PC-9 (cell line): ENCODE measurements at regions not wholly inside any gene's neighbourhood (a gene's known extent, or its start where the extent isn't known, plus 50 kb on each side); places are given as distances from the start of the nearest gene placed in this dataset.

Source experiments
- BruUV-seq: library from RNA; stranded (reverse); fragments of 400-500 nt; replicated peaks from 2 replicates; lab custom pipeline; 2021; lab: Mats Ljungman, UMichigan
- CTCF ChIA-PET: fragments of 300-600 bp; sonication (Branson Sonifier 250); formaldehyde crosslinking; loops from one replicate; lab custom pipeline; 2022; ENCODE audit warnings: antibody characterized with exemption; lab: Charles Lee
- POLR2A ChIA-PET: fragments of 300-600 bp; sonication (Branson Sonifier 250); formaldehyde crosslinking; loops from one replicate; lab custom pipeline; 2022; ENCODE audit warnings: antibody characterized with exemption; ENCODE audit not compliant: unreplicated experiment; lab: Charles Lee
- DNase-seq, 2 experiments: peaks; one replicate each; pipeline versions ENCODE4 v3.0.0 to v3.0.0-alpha.2; 2015 to 2022; ENCODE audit warnings: mixed read lengths in 1 of 2
- H2AFZ ChIP-seq: fragments of 200-600 bp; sonication (generic); 2 replicates; pipeline ENCODE4 v1.8.1; 2017; ENCODE audit warnings: antibody characterized with exemption
- H3F3A ChIP-seq: fragments of 200-600 bp; sonication (generic); 2 replicates; pipeline ENCODE4 v1.8.1; 2017; ENCODE audit warnings: antibody characterized with exemption, mild to moderate bottlenecking, low read depth; ENCODE audit not compliant: insufficient read depth
- H3K27ac ChIP-seq: fragments of 200-600 bp; sonication (generic); 2 replicates; pipeline ENCODE4 v1.6.1; 2016; ENCODE audit warnings: mixed run types
- H3K27me3 ChIP-seq: fragments of 200-600 bp; sonication (generic); 2 replicates; pipeline ENCODE4 v1.6.1; 2016; ENCODE audit warnings: low read depth, mixed run types; ENCODE audit not compliant: insufficient read depth
- H3K36me3 ChIP-seq: fragments of 200-600 bp; sonication (generic); 2 replicates; pipeline ENCODE4 v1.6.1; 2016; ENCODE audit warnings: low read depth, mixed run types
- H3K4me1 ChIP-seq: fragments of 200-600 bp; sonication (generic); replicated peaks from 2 replicates; pipeline ENCODE4 v1.6.1; 2016; ENCODE audit warnings: mixed run types; ENCODE audit not compliant: insufficient read depth
- H3K4me2 ChIP-seq: fragments of 200-600 bp; sonication (generic); 2 replicates; pipeline ENCODE4 v1.6.1; 2017; ENCODE audit warnings: mixed run types
- H3K4me3 ChIP-seq: fragments of 200-600 bp; sonication (generic); 2 replicates; pipeline ENCODE4 v1.6.1; 2016; ENCODE audit warnings: mixed run types
- H3K79me2 ChIP-seq: fragments of 200-600 bp; sonication (generic); 2 replicates; pipeline ENCODE4 v1.6.1; 2017; ENCODE audit warnings: low read depth, mixed run types
- H3K9me2 ChIP-seq: fragments of 200-600 bp; sonication (generic); 2 replicates; pipeline ENCODE4 v1.8.1; 2017; ENCODE audit warnings: mild to moderate bottlenecking; ENCODE audit not compliant: insufficient read depth
- H3K9me3 ChIP-seq: fragments of 200-600 bp; sonication (generic); 2 replicates; pipeline ENCODE4 v1.8.1; 2016; ENCODE audit warnings: low read depth; ENCODE audit not compliant: insufficient read depth
- H4K20me1 ChIP-seq: fragments of 200-600 bp; sonication (generic); 2 replicates; pipeline ENCODE4 v1.8.1; 2017; ENCODE audit not compliant: insufficient read depth
- EZH2 ChIP-seq: fragments of 200-600 bp; sonication (generic); IDR thresholded peaks from 2 replicates; pipeline ENCODE4 v1.8.0; 2017; ENCODE audit warnings: antibody characterized with exemption, low read depth
- intact Hi-C: fragments of 100-400 bp; cut with micrococcal nuclease; formaldehyde crosslinking; loops from one replicate; pipeline ENCODE4 v1.10.0; 2022; ENCODE audit not compliant: unreplicated experiment
- TF ChIP-seq, protein P1 (sequence below): fragments of 200-600 bp; sonication (generic); conservative IDR thresholded peaks from 2 replicates; pipeline ENCODE4 v1.6.1; 2017; ENCODE audit warnings: mixed run types, antibody characterized with exemption, mild to moderate bottlenecking, moderate library complexity

DNA sequence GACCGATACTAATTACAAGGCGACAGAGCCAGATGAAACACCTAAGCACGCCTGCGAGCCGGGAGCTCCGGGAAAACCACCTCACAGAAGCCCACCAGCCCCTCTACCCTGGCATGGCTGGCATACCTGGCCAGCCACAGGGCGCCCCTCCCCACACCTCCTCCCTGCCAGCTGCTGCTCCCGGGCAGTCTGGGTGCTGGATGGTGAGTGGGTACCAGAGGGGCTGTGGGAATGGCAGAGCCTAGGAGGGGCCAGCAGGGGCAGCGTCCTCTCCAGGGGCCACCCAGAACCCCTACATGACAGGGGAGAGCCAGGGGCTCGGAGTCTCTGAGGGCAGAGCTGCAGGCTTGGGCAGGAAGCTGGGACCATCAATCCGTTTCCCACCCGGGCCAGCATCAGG lies 58.7 kb upstream of the GPC1 start:
- intact Hi-C loops, result no loop called here
- ChIA-PET POLR2A (no interaction called here), CTCF (no interaction called here)
- Histone ChIP-seq H3K4me1 (peaks cover 17% of the 10 kb centered on the region), H3K36me3 (no peaks in the 10 kb centered on the region), H3K9me3 (no peaks in the 10 kb centered on the region), H3K9me2 (no peaks in the 10 kb centered on the region), H3K27me3 (no peaks in the 10 kb centered on the region), H3F3A (peaks cover 23% of the 10 kb centered on the region; the same call in 1 of the 2 replicates), H4K20me1 (no peaks in the 10 kb centered on the region), H2AFZ (no peak overlapping the region), H3K4me2 (no peak overlapping the region), H3K27ac (no peak overlapping the region), H3K4me3 (no peak overlapping the region), H3K79me2 (no peaks in the 10 kb centered on the region)
- no TSS peak for BruUV-seq
- no peak for DNase-seq
- no peak for TF ChIP-seq EZH2

DNA sequence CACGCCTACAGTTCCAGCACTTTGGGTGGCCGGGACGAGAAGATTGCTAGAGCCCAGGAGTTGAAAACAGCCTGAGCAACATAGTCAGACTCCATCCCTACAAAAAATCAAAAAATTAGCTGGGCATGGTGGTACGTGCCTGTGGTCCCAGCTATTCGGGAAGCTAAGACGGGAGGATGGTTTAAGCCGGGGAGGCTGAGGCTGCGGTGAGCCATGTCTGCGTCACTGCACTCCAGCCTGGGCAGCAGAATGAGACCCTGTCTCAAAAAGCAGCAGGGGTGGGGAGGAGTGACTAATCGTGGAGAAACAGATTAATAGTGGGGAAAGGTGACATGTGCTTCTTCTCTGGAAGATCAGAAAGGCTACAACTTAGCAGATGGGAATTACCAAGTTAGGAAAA lies 58.1 kb upstream of the GPC1 start:
- intact Hi-C loops, result no loop called here
- Histone ChIP-seq H3K4me1 (peaks cover 12% of the 10 kb centered on the region), H4K20me1 (no peaks in the 10 kb centered on the region), H3K27me3 (no peaks in the 10 kb centered on the region), H3K79me2 (no peaks in the 10 kb centered on the region), H3K4me3 (no peak overlapping the region), H3K4me2 (no peak overlapping the region), H3K27ac (no peak overlapping the region), H3F3A (peaks cover 26% of the 10 kb centered on the region; the same call in 1 of the 2 replicates), H3K36me3 (no peaks in the 10 kb centered on the region), H3K9me2 (no peaks in the 10 kb centered on the region), H3K9me3 (no peaks in the 10 kb centered on the region), H2AFZ (no peak overlapping the region)
- TF ChIP-seq, protein P1, sequence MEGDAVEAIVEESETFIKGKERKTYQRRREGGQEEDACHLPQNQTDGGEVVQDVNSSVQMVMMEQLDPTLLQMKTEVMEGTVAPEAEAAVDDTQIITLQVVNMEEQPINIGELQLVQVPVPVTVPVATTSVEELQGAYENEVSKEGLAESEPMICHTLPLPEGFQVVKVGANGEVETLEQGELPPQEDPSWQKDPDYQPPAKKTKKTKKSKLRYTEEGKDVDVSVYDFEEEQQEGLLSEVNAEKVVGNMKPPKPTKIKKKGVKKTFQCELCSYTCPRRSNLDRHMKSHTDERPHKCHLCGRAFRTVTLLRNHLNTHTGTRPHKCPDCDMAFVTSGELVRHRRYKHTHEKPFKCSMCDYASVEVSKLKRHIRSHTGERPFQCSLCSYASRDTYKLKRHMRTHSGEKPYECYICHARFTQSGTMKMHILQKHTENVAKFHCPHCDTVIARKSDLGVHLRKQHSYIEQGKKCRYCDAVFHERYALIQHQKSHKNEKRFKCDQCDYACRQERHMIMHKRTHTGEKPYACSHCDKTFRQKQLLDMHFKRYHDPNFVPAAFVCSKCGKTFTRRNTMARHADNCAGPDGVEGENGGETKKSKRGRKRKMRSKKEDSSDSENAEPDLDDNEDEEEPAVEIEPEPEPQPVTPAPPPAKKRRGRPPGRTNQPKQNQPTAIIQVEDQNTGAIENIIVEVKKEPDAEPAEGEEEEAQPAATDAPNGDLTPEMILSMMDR, result no peak
- TF ChIP-seq EZH2, result no peak
- DNase-seq, result no peak
- no TSS peak for BruUV-seq
- ChIA-PET POLR2A (no interaction called here), CTCF (no interaction called here)

DNA sequence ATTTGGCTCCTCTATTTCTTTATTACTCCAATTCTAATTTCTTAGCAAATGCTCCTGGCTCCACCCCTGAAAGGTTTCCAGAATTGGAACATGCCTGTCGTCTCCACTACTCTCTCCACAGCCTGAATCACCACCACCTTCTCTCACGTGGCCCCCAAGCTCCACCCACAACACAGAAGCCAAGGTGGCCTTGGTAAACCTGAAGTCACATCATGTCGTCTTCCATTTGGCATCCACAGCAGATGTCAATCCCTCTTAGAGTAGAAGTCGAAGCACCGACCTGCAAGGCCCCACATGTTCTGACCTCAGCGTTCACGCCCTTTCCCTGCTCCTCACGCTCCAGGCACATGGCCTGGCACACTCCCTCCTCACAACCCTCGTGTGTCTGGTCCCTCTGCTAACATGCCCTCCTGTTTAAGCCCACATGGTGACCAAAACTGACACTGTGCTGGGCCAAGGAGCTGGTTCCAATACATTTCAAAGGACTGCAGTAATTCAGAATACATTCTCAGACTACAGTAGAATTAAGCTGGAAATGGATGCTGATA lies 56.3 kb upstream of the GPC1 start:
- Histone ChIP-seq H3K79me2 (no peaks in the 10 kb centered on the region), H3F3A (peaks cover 26% of the 10 kb centered on the region; the same call in 1 of the 2 replicates), H3K4me3 (no peak overlapping the region), H3K9me2 (no peaks in the 10 kb centered on the region), H3K27ac (no peak overlapping the region), H3K27me3 (no peaks in the 10 kb centered on the region), H3K4me1 (peaks cover 7% of the 10 kb centered on the region), H4K20me1 (no peaks in the 10 kb centered on the region), H3K9me3 (no peaks in the 10 kb centered on the region), H3K36me3 (no peaks in the 10 kb centered on the region), H2AFZ (no peak overlapping the region), H3K4me2 (no peak overlapping the region)
- DNase-seq, result no peak
- CTCF ChIA-PET, result no interaction called here
- POLR2A ChIA-PET, result interaction anchor here (0.6 kb wide), 1 partner anchor 36 kb away, joined by 4 read pairs; no protein-coding TSS in a partner anchor
- no peak for TF ChIP-seq EZH2
- TF ChIP-seq, protein P1, result no peak
- intact Hi-C loops, result no loop called here
- no TSS peak for BruUV-seq
